ENCODE measurements at regions not wholly inside any gene's neighbourhood (a gene's known extent, or its start where the extent isn't known, plus 50 kb on each side); places are given as distances from the start of the nearest gene placed in this dataset.
"Not testable (repeated sequence)": the region's sequence is repeated elsewhere in the genome, so short reads cannot be mapped to it uniquely, and the experiment has no call there.

- Histone ChIP-seq H3K36me3 (ENCODE audit: control insufficient read depth in 1 of 2, insufficient read depth in 2 of 2, low read length in 2 of 2) (no peaks in the 10 kb centered on the region), H3K9me3 (ENCODE audit: control insufficient read depth in 1 of 2, low read length in 2 of 2) (no peaks in the 10 kb centered on the region), H3K27me3 (ENCODE audit: low read depth, low read length) (no peaks in the 10 kb centered on the region), H3K4me3 (ENCODE audit: low read depth in 1 of 2, low read length in 2 of 2) (no peak overlapping the region), H3K4me1 (ENCODE audit: control insufficient read depth in 1 of 2, insufficient read depth in 2 of 2, low read length in 2 of 2) (no peaks in the 10 kb centered on the region), H3K27ac (ENCODE audit: low read length) (no peak overlapping the region)
These were observed 220.8 kb upstream of the RFX3 start for GRCh38 chr9:3746296-3747275.

- Histone ChIP-seq H3K4me3 (ENCODE audit: low read depth in 1 of 2, low read length in 2 of 2) (no peak overlapping the region), H3K4me1 (ENCODE audit: control insufficient read depth in 1 of 2, insufficient read depth in 2 of 2, low read length in 2 of 2) (no peaks in the 10 kb centered on the region), H3K9me3 (ENCODE audit: control insufficient read depth in 1 of 2, low read length in 2 of 2) (no peaks in the 10 kb centered on the region), H3K36me3 (ENCODE audit: control insufficient read depth in 1 of 2, insufficient read depth in 2 of 2, low read length in 2 of 2) (no peaks in the 10 kb centered on the region), H3K27ac (ENCODE audit: low read length) (no peak overlapping the region), H3K27me3 (ENCODE audit: low read depth, low read length) (no peaks in the 10 kb centered on the region)
These were observed 218.2 kb upstream of the RFX3 start for GRCh38 chr9:3743901-3744413.

GRCh38 chr9:3742586-3742985 is 216.8 kb upstream of the RFX3 start:
- no peaks in the 10 kb centered on the region for H3K9me3 ChIP-seq (ENCODE audit: control insufficient read depth in 1 of 2, low read length in 2 of 2)
- H3K27ac ChIP-seq (ENCODE audit: low read length) = no peak overlapping the region
- H3K4me1 ChIP-seq (ENCODE audit: control insufficient read depth in 1 of 2, insufficient read depth in 2 of 2, low read length in 2 of 2) = no peaks in the 10 kb centered on the region
- H3K4me3 ChIP-seq (ENCODE audit: low read depth in 1 of 2, low read length in 2 of 2) = no peak overlapping the region
- H3K27me3 ChIP-seq (ENCODE audit: low read depth, low read length) = no peaks in the 10 kb centered on the region
- H3K36me3 ChIP-seq (ENCODE audit: control insufficient read depth in 1 of 2, insufficient read depth in 2 of 2, low read length in 2 of 2) = no peaks in the 10 kb centered on the region

- H3K9me3 ChIP-seq (ENCODE audit: control insufficient read depth in 1 of 2, low read length in 2 of 2) = no peaks in the 10 kb centered on the region
- H3K27me3 ChIP-seq (ENCODE audit: low read depth, low read length) = no peaks in the 10 kb centered on the region
- no peaks in the 10 kb centered on the region for H3K36me3 ChIP-seq (ENCODE audit: control insufficient read depth in 1 of 2, insufficient read depth in 2 of 2, low read length in 2 of 2)
- H3K4me1 ChIP-seq (ENCODE audit: control insufficient read depth in 1 of 2, insufficient read depth in 2 of 2, low read length in 2 of 2) = no peaks in the 10 kb centered on the region
- no peak overlapping the region for H3K27ac ChIP-seq (ENCODE audit: low read length)
- H3K4me3 ChIP-seq (ENCODE audit: low read depth in 1 of 2, low read length in 2 of 2) = no peak overlapping the region
These were observed 215.9 kb upstream of the RFX3 start for GRCh38 chr9:3741729-3742128.

GRCh38 chr9:3740690-3741419 is 215.1 kb upstream of the RFX3 start:
- no peaks in the 10 kb centered on the region for H3K4me1 ChIP-seq (ENCODE audit: control insufficient read depth in 1 of 2, insufficient read depth in 2 of 2, low read length in 2 of 2)
- H3K4me3 ChIP-seq (ENCODE audit: low read depth in 1 of 2, low read length in 2 of 2) = no peak overlapping the region
- no peaks in the 10 kb centered on the region for H3K27me3 ChIP-seq (ENCODE audit: low read depth, low read length)
- no peak overlapping the region for H3K27ac ChIP-seq (ENCODE audit: low read length)
- no peaks in the 10 kb centered on the region for H3K9me3 ChIP-seq (ENCODE audit: control insufficient read depth in 1 of 2, low read length in 2 of 2)
- no peaks in the 10 kb centered on the region for H3K36me3 ChIP-seq (ENCODE audit: control insufficient read depth in 1 of 2, insufficient read depth in 2 of 2, low read length in 2 of 2)

GRCh38 chr9:3736161-3736560 is 210.4 kb upstream of the RFX3 start:
- H3K4me1 ChIP-seq (ENCODE audit: control insufficient read depth in 1 of 2, insufficient read depth in 2 of 2, low read length in 2 of 2) = peaks cover 0 to 15% of the 10 kb centered on the region in 2 donors
- H3K4me3 ChIP-seq (ENCODE audit: low read depth in 1 of 2, low read length in 2 of 2) = no peak overlapping the region
- no peaks in the 10 kb centered on the region for H3K27me3 ChIP-seq (ENCODE audit: low read depth, low read length)
- H3K36me3 ChIP-seq (ENCODE audit: control insufficient read depth in 1 of 2, insufficient read depth in 2 of 2, low read length in 2 of 2) = no peaks in the 10 kb centered on the region
- no peak overlapping the region for H3K27ac ChIP-seq (ENCODE audit: low read length)
- H3K9me3 ChIP-seq (ENCODE audit: control insufficient read depth in 1 of 2, low read length in 2 of 2) = no peaks in the 10 kb centered on the region

GRCh38 chr9:3735251-3735650 is 209.4 kb upstream of the RFX3 start:
- Histone ChIP-seq H3K4me3 (ENCODE audit: low read depth in 1 of 2, low read length in 2 of 2) (no peak overlapping the region), H3K4me1 (ENCODE audit: control insufficient read depth in 1 of 2, insufficient read depth in 2 of 2, low read length in 2 of 2) (peaks cover 0 to 15% of the 10 kb centered on the region in 2 donors), H3K36me3 (ENCODE audit: control insufficient read depth in 1 of 2, insufficient read depth in 2 of 2, low read length in 2 of 2) (no peaks in the 10 kb centered on the region), H3K27ac (ENCODE audit: low read length) (no peak overlapping the region), H3K27me3 (ENCODE audit: low read depth, low read length) (no peaks in the 10 kb centered on the region), H3K9me3 (ENCODE audit: control insufficient read depth in 1 of 2, low read length in 2 of 2) (no peaks in the 10 kb centered on the region)

- H3K27ac ChIP-seq (ENCODE audit: low read length); H3K9me3 ChIP-seq (ENCODE audit: control insufficient read depth in 1 of 2, low read length in 2 of 2); H3K36me3 ChIP-seq (ENCODE audit: control insufficient read depth in 1 of 2, insufficient read depth in 2 of 2, low read length in 2 of 2); H3K27me3 ChIP-seq (ENCODE audit: low read depth, low read length); H3K4me3 ChIP-seq (ENCODE audit: low read depth in 1 of 2, low read length in 2 of 2): not testable (repeated sequence)
- peaks cover 0 to 15% of the 10 kb centered on the region in 2 donors for H3K4me1 ChIP-seq (ENCODE audit: control insufficient read depth in 1 of 2, insufficient read depth in 2 of 2, low read length in 2 of 2)
These were observed 207.9 kb upstream of the RFX3 start for GRCh38 chr9:3733527-3734262.

GRCh38 chr9:3733039-3733408 is 207.2 kb upstream of the RFX3 start:
- Histone ChIP-seq H3K4me3 (ENCODE audit: low read depth in 1 of 2, low read length in 2 of 2) (no peak overlapping the region), H3K27me3 (ENCODE audit: low read depth, low read length) (no peaks in the 10 kb centered on the region), H3K36me3 (ENCODE audit: control insufficient read depth in 1 of 2, insufficient read depth in 2 of 2, low read length in 2 of 2) (no peaks in the 10 kb centered on the region), H3K9me3 (ENCODE audit: control insufficient read depth in 1 of 2, low read length in 2 of 2) (no peaks in the 10 kb centered on the region), H3K27ac (ENCODE audit: low read length) (no peak overlapping the region), H3K4me1 (ENCODE audit: control insufficient read depth in 1 of 2, insufficient read depth in 2 of 2, low read length in 2 of 2) (peaks cover 0 to 15% of the 10 kb centered on the region in 2 donors)

- Histone ChIP-seq H3K4me1 (ENCODE audit: control insufficient read depth in 1 of 2, insufficient read depth in 2 of 2, low read length in 2 of 2) (peaks cover 0 to 15% of the 10 kb centered on the region in 2 donors), H3K27me3 (ENCODE audit: low read depth, low read length) (no peaks in the 10 kb centered on the region), H3K27ac (ENCODE audit: low read length) (peak overlapping the region; percentile 45), H3K36me3 (ENCODE audit: control insufficient read depth in 1 of 2, insufficient read depth in 2 of 2, low read length in 2 of 2) (no peaks in the 10 kb centered on the region), H3K9me3 (ENCODE audit: control insufficient read depth in 1 of 2, low read length in 2 of 2) (no peaks in the 10 kb centered on the region), H3K4me3 (ENCODE audit: low read depth in 1 of 2, low read length in 2 of 2) (peak overlapping the region in 1 of 2 donors; percentile 49)
These were observed 206.6 kb upstream of the RFX3 start for GRCh38 chr9:3732077-3733038.

Data from muscle layer of duodenum (tissue), 2 donors.